Stimulated activated CD8-positive, alpha-beta memory T cell treated with anti-CD3 and anti-CD28 coated beads, Interleukin-2, amount 100 ng/mL, for 48 hours (primary cell): ENCODE measurements at regions not wholly inside any gene's neighbourhood (a gene's known extent, or its start where the extent isn't known, plus 50 kb on each side); places are given as distances from the start of the nearest gene placed in this dataset.
"Not testable (repeated sequence)": the region's sequence is repeated elsewhere in the genome, so short reads cannot be mapped to it uniquely, and the experiment has no call there.

Source experiments
- DNase-seq, 2 donors: peaks; one replicate each; pipeline ENCODE4 v3.0.0-alpha.2; 2020; ENCODE audit warnings: low read depth in 2 of 2

DNA sequence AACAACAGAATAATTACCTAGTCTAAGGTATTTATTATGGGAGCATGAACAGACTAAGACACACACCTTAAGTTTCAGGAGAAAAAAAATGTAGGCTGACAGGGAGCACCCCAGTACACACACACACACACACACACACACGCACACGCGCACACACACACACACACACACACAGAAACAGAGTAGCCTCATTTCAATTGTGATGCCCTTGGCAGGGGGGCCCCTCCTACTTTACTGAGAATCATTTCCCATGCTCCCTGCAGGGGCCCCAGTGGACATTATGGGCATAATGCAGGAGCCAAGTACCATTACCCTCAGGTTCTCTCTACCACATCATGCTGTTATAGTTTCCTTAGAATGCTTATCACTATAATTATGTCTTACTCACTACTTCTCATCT lies 104.9 kb downstream of the CDC7 start:
- DNase-seq: no peak

DNA sequence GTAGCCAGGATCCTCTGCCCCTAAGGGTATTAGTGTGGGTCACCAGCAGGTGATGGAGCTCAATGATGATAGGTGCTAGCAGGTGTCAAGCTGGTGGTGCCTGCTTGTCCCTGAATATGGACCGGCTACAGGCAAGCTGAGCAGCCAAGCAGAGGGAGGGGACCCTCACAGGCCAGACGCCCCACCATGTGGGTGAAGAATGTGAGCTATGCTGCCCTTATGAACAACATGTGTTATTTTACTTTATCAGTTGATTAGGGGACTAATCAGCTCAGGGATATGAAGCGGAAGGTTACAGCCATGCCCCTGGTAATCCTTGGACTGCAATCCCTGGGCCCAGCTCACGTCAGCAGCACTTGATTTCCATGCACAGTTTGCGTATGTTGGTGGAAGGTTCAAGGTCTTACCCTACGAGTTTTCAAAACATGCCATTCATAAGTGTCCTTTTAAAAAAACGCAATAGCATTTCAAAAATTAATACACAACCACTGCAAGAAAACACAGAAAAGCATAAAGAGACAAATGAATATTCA lies 106.0 kb downstream of the CDC7 start:
- no peak for DNase-seq

DNA sequence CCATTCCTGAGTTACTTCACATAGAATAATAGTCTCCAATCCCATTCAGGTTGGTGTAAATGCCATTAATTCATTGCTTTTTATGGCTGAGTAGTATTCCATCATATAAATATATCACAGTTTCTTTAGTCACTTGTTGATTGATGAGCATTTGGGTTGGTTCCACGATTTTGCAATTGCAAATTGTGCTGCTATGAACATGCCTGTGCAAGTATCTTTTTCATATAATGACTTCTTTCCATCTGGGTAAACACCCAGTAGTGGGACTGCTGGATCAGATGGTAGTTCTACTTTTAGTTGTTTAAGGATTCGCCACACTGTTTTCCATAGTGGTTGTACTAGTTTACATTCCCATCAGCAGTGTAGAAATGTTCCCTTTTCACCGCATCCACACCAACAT lies 107.0 kb downstream of the CDC7 start:
- not testable (repeated sequence) for DNase-seq

- DNase-seq: no peak
These were observed 108.2 kb downstream of the CDC7 start for GRCh38 chr1:91608876-91609275.

DNA sequence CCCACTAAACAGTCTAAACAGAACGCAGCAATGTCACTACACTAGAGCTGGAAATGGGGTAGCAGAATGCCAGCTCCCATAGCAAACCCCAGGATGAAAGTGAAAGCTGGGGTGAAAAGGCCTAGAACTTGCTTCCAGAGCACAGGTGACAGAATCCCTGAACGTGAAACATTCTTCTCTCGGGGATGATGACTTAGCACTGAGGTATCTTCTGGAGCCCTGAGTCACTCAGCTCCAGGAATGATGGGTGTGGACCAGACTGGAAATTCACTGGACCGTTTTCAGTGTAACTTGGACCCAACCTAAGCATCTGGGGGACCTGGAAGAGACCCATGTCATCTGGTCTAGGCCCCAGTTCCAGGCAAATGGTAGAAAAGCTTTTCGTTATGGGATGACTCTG lies 108.9 kb downstream of the CDC7 start:
- DNase-seq: no peak

- DNase-seq: no peak
These were observed 109.5 kb downstream of the CDC7 start for GRCh38 chr1:91610102-91610501.

DNA sequence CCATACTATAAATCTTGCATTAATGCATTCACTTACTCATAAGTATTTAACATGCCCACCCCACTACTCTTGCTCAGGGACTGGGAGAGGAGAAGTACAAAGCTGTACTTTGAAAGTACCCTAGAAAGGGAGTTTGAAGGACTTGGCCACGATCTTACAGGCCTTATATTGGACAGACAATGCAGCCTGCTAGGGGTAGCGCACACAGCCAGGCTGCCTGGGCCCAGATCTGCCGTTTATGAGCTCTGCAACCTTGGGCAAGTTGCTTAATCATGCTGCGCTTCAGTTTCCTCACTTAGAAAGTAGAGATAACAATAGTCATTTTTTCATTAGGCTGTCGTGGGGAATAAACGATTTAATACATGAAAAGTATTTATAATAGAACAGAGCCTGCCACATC lies 110.1 kb downstream of the CDC7 start:
- no peak for DNase-seq

GRCh38 chr1:91611483-91611917 lies 110.8 kb downstream of the CDC7 start:
- no peak for DNase-seq

GRCh38 chr1:91613595-91613994 lies 112.9 kb downstream of the CDC7 start:
- no peak for DNase-seq

DNA sequence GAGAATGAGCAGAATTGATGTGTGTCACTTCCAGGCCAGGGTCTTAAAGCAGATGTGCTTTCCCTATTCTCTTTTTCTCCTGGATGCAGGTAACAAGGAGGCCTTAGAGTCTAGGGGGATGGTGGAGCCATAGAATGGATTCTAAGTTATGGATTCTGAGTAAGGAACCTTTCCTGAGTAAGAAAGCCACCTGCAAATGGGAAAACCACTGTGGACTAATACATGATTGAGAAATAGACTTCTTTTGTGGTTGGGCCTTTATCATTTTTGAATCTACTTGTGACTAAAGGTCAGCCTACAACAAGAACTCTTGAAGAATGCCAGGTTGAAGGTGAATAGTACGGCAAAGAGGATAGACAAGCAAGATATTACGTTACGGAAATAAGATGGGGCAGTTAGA lies 116.1 kb downstream of the CDC7 start:
- no peak for DNase-seq

DNA sequence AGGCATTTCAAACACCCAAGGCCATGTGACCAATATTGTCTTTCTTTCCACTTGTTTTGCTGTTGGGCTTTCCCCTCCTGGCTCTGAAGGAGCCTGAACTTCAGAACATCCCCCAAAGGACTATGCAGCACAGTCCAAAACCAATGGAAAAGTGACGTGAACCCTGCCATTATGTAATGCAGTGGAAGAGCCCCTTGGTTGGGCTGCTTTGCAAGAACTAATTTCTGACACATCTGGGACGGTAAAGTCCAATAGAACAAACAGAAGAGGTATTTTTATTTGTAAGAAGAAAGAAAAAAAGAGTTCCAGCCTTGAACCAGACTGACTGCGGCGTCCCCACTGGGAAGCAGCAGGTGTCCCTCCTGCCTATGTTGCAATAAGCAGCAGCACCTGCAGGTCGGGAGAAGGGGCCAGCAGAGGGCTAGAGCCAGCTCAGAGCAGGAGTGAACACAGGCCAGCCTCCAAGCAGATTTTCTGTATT lies 116.7 kb downstream of the CDC7 start:
- no peak for DNase-seq

- DNase-seq: no peak
These were observed 119.2 kb downstream of the CDC7 start for GRCh38 chr1:91619881-91620280.

DNA sequence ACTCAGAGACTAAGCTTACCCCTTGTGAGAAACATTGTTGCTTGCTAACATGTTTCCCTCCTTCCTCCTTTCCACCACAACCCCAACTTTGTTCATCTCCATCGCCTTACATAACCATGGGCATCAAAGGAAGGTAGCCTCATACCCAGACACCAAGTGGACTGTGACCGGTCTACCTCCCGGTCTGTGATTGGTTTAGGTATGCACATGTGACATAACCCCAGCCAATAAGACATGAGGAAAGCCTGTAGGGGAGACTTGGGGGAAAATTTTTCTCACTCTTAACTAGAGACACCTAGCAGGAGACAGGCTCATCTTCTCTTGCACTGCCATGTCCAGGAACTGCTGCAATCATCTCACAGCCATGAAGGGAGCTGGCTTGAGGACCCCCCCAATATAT lies 120.7 kb downstream of the CDC7 start:
- no peak for DNase-seq

GRCh38 chr1:91621907-91622306 lies 121.3 kb downstream of the CDC7 start:
- no peak for DNase-seq

GRCh38 chr1:91622616-91623015 lies 122.0 kb downstream of the CDC7 start:
- DNase-seq: no peak

DNA sequence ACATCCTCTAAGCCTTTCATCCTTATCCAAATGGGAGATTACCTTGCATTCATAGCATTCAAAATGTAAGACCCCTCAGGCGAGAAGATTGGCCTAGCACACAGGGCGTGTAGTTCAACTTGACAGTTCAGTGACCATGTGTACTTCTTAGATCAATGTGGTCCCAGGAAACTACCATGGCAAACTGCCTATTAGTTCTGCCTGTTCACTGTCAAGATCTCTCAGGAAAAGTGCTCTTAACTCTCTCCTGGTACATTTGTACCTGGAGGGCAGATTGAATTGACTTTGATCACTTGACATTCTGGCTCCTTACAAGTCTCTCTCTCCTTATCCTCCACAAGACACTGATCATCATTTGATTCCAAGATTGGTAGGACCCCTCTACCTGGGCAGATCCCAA lies 122.4 kb downstream of the CDC7 start:
- no peak for DNase-seq

GRCh38 chr1:91624331-91624730 lies 123.7 kb downstream of the CDC7 start:
- DNase-seq: no peak
